IMR-90 (cell line): ENCODE measurements at regions not wholly inside any gene's neighbourhood (a gene's known extent, or its start where the extent isn't known, plus 50 kb on each side); places are given as distances from the start of the nearest gene placed in this dataset.

Source experiments
- ATAC-seq: fragments of 200-7000 bp; cut with Tn5 transposase; 2 replicates; pipeline ENCODE4 v1.9.1; 2020; ENCODE audit warnings: low read depth, mild to moderate bottlenecking, moderate library complexity
- BruUV-seq: library from RNA; stranded (reverse); fragments of 400-500 nt; replicated peaks from 2 replicates; lab custom pipeline; 2021; lab: Mats Ljungman, UMichigan
- CTCF ChIA-PET: fragments of 300-600 bp; formaldehyde crosslinking; extraction: SDS; loops from one replicate; lab custom pipeline; 2021; ENCODE audit warnings: antibody characterized with exemption; lab: Yijun Ruan, JAX
- POLR2A ChIA-PET: fragments of 300-600 bp; sonication (Branson Sonifier 250); formaldehyde crosslinking; loops from one replicate; lab custom pipeline; 2022; ENCODE audit warnings: antibody characterized with exemption; ENCODE audit not compliant: unreplicated experiment; lab: Charles Lee
- DNase-seq: peaks from one replicate; pipeline ENCODE4 v3.0.0; 2013
- H2AFZ ChIP-seq: replicated peaks from 2 replicates; pipeline ENCODE3; 2013; ENCODE audit warnings: low read length, mild to moderate bottlenecking; ENCODE audit not compliant: poor library complexity
- H2AK5ac ChIP-seq: 2 replicates; pipeline ENCODE4 v1.6.1; 2013; ENCODE audit warnings: low read depth, low read length, inconsistent platforms
- H2AK9ac ChIP-seq: replicated peaks from 2 replicates; pipeline ENCODE3; 2013; ENCODE audit warnings: mild to moderate bottlenecking, low read depth, low read length, moderate library complexity; ENCODE audit not compliant: poor library complexity
- H2BK120ac ChIP-seq: 2 replicates; pipeline ENCODE4 v1.6.1; 2013; ENCODE audit warnings: low read depth, low read length, inconsistent platforms
- H2BK15ac ChIP-seq: 3 replicates; pipeline ENCODE4 v1.6.1; 2013; ENCODE audit warnings: low read depth, low read length, inconsistent platforms
- H2BK20ac ChIP-seq: 2 replicates; pipeline ENCODE4 v1.6.1; 2013; ENCODE audit warnings: low read depth, mild to moderate bottlenecking, inconsistent platforms, low read length, moderate library complexity
- H2BK5ac ChIP-seq: 2 replicates; pipeline ENCODE4 v1.6.1; 2013; ENCODE audit warnings: mild to moderate bottlenecking, low read depth, low read length, inconsistent platforms; ENCODE audit not compliant: poor library complexity, severe bottlenecking
- H3K14ac ChIP-seq: replicated peaks from 2 replicates; pipeline ENCODE4 v1.6.1; 2013; ENCODE audit warnings: low read depth, low read length, inconsistent platforms
- H3K18ac ChIP-seq: 2 replicates; pipeline ENCODE4 v1.6.1; 2013; ENCODE audit warnings: low read depth, low read length, control low read depth
- H3K23ac ChIP-seq: 2 replicates; pipeline ENCODE4 v1.6.1; 2013; ENCODE audit warnings: low read depth, low read length, inconsistent platforms
- H3K27ac ChIP-seq: 2 replicates; pipeline ENCODE4 v1.5.1; 2013; ENCODE audit warnings: mild to moderate bottlenecking, control low read depth, low read length; ENCODE audit not compliant: insufficient read depth
- H3K27me3 ChIP-seq: 2 replicates; pipeline ENCODE4 v1.6.1; 2013; ENCODE audit warnings: low read length; ENCODE audit not compliant: control insufficient read depth, insufficient read depth
- H3K36me3 ChIP-seq: 2 replicates; pipeline ENCODE4 v1.6.1; 2013; ENCODE audit warnings: low read length, mixed read lengths; ENCODE audit not compliant: control insufficient read depth, insufficient read depth
- H3K4ac ChIP-seq: 2 replicates; pipeline ENCODE4 v1.6.1; 2013; ENCODE audit warnings: low read depth, low read length, inconsistent platforms
- H3K4me1 ChIP-seq: 2 replicates; pipeline ENCODE4 v1.6.1; 2013; ENCODE audit warnings: low read length, mixed read lengths; ENCODE audit not compliant: control insufficient read depth, insufficient read depth
- H3K4me2 ChIP-seq: 2 replicates; pipeline ENCODE4 v1.6.1; 2013; ENCODE audit warnings: low read depth, mild to moderate bottlenecking, control low read depth, low read length, moderate library complexity
- H3K4me3 ChIP-seq: 2 replicates; pipeline ENCODE4 v1.5.1; 2013; ENCODE audit warnings: low read depth, mild to moderate bottlenecking, control low read depth, low read length, moderate library complexity; ENCODE audit not compliant: insufficient read depth
- H3K56ac ChIP-seq: 2 replicates; pipeline ENCODE4 v1.6.1; 2013; ENCODE audit warnings: low read length, inconsistent platforms; ENCODE audit not compliant: insufficient read depth; ENCODE audit errors: extremely low read depth
- H3K79me1 ChIP-seq, 2 experiments: 2 replicates each; pipeline ENCODE4 v1.6.1; 2013; ENCODE audit warnings: low read length in 2 of 2, inconsistent platforms in 1 of 2, low read depth in 1 of 2
- H3K9ac ChIP-seq: 2 replicates; pipeline ENCODE4 v1.6.1; 2013; ENCODE audit warnings: low read depth, low read length, control low read depth
- H3K9me1 ChIP-seq: 2 replicates; pipeline ENCODE4 v1.6.1; 2013; ENCODE audit warnings: low read length, inconsistent platforms; ENCODE audit not compliant: insufficient read depth
- H3K9me3 ChIP-seq: 2 replicates; pipeline ENCODE4 v1.6.1; 2013; ENCODE audit warnings: low read length; ENCODE audit not compliant: control insufficient read depth, insufficient read depth
- H4K20me1 ChIP-seq: 2 replicates; pipeline ENCODE4 v1.6.1; 2013; ENCODE audit warnings: low read length, inconsistent platforms; ENCODE audit not compliant: insufficient read depth
- H4K5ac ChIP-seq: 2 replicates; pipeline ENCODE4 v1.6.1; 2013; ENCODE audit warnings: mild to moderate bottlenecking, low read depth, low read length, control low read depth
- H4K8ac ChIP-seq, 2 experiments: 2 replicates each; pipeline ENCODE4 v1.6.1; 2013; ENCODE audit warnings: low read depth in 2 of 2, low read length in 2 of 2, control low read depth in 1 of 2, inconsistent platforms in 1 of 2
- H4K91ac ChIP-seq: 2 replicates; pipeline ENCODE4 v1.6.1; 2013; ENCODE audit warnings: low read depth, low read length, inconsistent platforms; ENCODE audit not compliant: insufficient read depth
- BHLHE40 ChIP-seq: fragments of 150-350 bp; IDR thresholded peaks from 2 replicates; pipeline ENCODE4 v1.6.1; 2016; ENCODE audit warnings: mild to moderate bottlenecking, low read depth, low read length
- CEBPB ChIP-seq: IDR thresholded peaks from 2 replicates; pipeline ENCODE4 v1.6.1; 2012; ENCODE audit warnings: low read depth, low read length, improper control_type of control experiment
- CHD1 ChIP-seq: IDR thresholded peaks from 2 replicates; pipeline ENCODE4 v1.6.1; 2012; ENCODE audit warnings: low read depth, low read length, improper control_type of control experiment
- ELK1 ChIP-seq: fragments of 150-350 bp; IDR thresholded peaks from 2 replicates; pipeline ENCODE4 v1.6.1; 2016; ENCODE audit warnings: low read depth, mild to moderate bottlenecking, low read length, moderate library complexity, borderline replicate concordance
- FOS ChIP-seq: fragments of 150-350 bp; IDR thresholded peaks from 2 replicates; pipeline ENCODE4 v1.6.1; 2016; ENCODE audit warnings: low read depth, low read length
- MAFK ChIP-seq: IDR thresholded peaks from 2 replicates; pipeline ENCODE4 v1.6.1; 2012; ENCODE audit warnings: low read depth, low read length, improper control_type of control experiment
- MAZ ChIP-seq: IDR thresholded peaks from 2 replicates; pipeline ENCODE4 v1.6.1; 2012; ENCODE audit warnings: low read depth, mild to moderate bottlenecking, low read length, improper control_type of control experiment, moderate library complexity, borderline replicate concordance
- MXI1 ChIP-seq: IDR thresholded peaks from 2 replicates; pipeline ENCODE4 v1.6.1; 2012; ENCODE audit warnings: low read depth, mild to moderate bottlenecking, low read length, moderate library complexity, borderline replicate concordance
- NFE2L2 ChIP-seq: fragments of 150-350 bp; IDR thresholded peaks from 2 replicates; pipeline ENCODE4 v1.6.1; 2016; ENCODE audit warnings: low read depth, mild to moderate bottlenecking, low read length
- POLR2A ChIP-seq: IDR thresholded peaks from 2 replicates; pipeline ENCODE4 v1.6.1; 2012; ENCODE audit warnings: mild to moderate bottlenecking, low read depth, low read length
- RAD21 ChIP-seq: IDR thresholded peaks from 2 replicates; pipeline ENCODE4 v1.6.1; 2012; ENCODE audit warnings: low read length, improper control_type of control experiment
- RCOR1 ChIP-seq: IDR thresholded peaks from 2 replicates; pipeline ENCODE4 v1.6.1; 2012; ENCODE audit warnings: mild to moderate bottlenecking, low read length, improper control_type of control experiment; ENCODE audit not compliant: insufficient replicate concordance
- RFX5 ChIP-seq: IDR thresholded peaks from 2 replicates; pipeline ENCODE4 v1.8.0; 2012; ENCODE audit warnings: low read depth, mild to moderate bottlenecking, low read length, moderate library complexity
- SMC3 ChIP-seq: fragments of 150-350 bp; IDR thresholded peaks from 2 replicates; pipeline ENCODE4 v1.6.1; 2016; ENCODE audit warnings: low read depth, mild to moderate bottlenecking, antibody characterized with exemption, low read length, moderate library complexity
- WGBS, 2 experiments: methylation state at CpG; one replicate each; pipeline versions ENCODE4 v1.1.5 to v1.1.7; 2013; ENCODE audit warnings: missing lambda C conversion rate in 2 of 2; ENCODE audit not compliant: insufficient read length in 1 of 2; ENCODE audit errors: extremely low coverage in 2 of 2; 5-methylcytosine and 5-hydroxymethylcytosine counted together
- dilution Hi-C: fragments of 300-500 bp; cut with HindIII; formaldehyde crosslinking; loops from one replicate; pipeline ENCODE4 v1.14.3; 2018; ENCODE audit warnings: low sequenced_read_pairs; ENCODE audit not compliant: unreplicated experiment
- in situ Hi-C: fragments of 300-500 bp; cut with MboI; formaldehyde crosslinking; loops from 3 replicates; pipeline ENCODE4 v1.14.3; 2019; ENCODE audit warnings: low sequenced_read_pairs, inconsistent platforms, mixed read lengths
- intact Hi-C: fragments of 100-400 bp; cut with micrococcal nuclease; formaldehyde crosslinking; loops from 2 replicates; pipeline ENCODE4 v1.10.0; 2022
- TF ChIP-seq, protein P1 (sequence below): fragments of 150-350 bp; IDR thresholded peaks from 2 replicates; pipeline ENCODE4 v1.6.1; 2017; ENCODE audit warnings: mild to moderate bottlenecking, antibody characterized with exemption, low read length, low read depth
- TF ChIP-seq, protein P2 (sequence below): conservative IDR thresholded peaks from 2 replicates; pipeline ENCODE4 v1.5.1; 2012; ENCODE audit warnings: mild to moderate bottlenecking, low read depth, low read length, improper control_type of control experiment

- TF ChIP-seq POLR2A (no peak), RCOR1 (no peak), RAD21 (no peak), MAZ (no peak), RFX5 (no peak), FOS (no peak), CHD1 (no peak), MAFK (no peak), SMC3 (no peak), MXI1 (no peak), BHLHE40 (no peak), CEBPB (no peak), ELK1 (no peak), NFE2L2 (no peak)
- TF ChIP-seq, protein P1, sequence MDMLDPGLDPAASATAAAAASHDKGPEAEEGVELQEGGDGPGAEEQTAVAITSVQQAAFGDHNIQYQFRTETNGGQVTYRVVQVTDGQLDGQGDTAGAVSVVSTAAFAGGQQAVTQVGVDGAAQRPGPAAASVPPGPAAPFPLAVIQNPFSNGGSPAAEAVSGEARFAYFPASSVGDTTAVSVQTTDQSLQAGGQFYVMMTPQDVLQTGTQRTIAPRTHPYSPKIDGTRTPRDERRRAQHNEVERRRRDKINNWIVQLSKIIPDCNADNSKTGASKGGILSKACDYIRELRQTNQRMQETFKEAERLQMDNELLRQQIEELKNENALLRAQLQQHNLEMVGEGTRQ = no peak
- TF ChIP-seq, protein P2, sequence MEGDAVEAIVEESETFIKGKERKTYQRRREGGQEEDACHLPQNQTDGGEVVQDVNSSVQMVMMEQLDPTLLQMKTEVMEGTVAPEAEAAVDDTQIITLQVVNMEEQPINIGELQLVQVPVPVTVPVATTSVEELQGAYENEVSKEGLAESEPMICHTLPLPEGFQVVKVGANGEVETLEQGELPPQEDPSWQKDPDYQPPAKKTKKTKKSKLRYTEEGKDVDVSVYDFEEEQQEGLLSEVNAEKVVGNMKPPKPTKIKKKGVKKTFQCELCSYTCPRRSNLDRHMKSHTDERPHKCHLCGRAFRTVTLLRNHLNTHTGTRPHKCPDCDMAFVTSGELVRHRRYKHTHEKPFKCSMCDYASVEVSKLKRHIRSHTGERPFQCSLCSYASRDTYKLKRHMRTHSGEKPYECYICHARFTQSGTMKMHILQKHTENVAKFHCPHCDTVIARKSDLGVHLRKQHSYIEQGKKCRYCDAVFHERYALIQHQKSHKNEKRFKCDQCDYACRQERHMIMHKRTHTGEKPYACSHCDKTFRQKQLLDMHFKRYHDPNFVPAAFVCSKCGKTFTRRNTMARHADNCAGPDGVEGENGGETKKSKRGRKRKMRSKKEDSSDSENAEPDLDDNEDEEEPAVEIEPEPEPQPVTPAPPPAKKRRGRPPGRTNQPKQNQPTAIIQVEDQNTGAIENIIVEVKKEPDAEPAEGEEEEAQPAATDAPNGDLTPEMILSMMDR = no peak
Observed at GRCh38 chr18:66317243-66318090, 286.4 kb downstream of the CDH19 start.

More at GRCh38 chr18:66317243-66318090, 286.4 kb downstream of the CDH19 start:
- Histone ChIP-seq H3K14ac (no peak overlapping the region), H2BK5ac (no peak overlapping the region), H3K27ac (no peak overlapping the region), H3K79me1 (no peaks in the 10 kb centered on the region), H3K36me3 (no peaks in the 10 kb centered on the region), H2BK15ac (no peak overlapping the region), H4K91ac (no peak overlapping the region), H3K9me3 (peaks cover 5% of the 10 kb centered on the region; the same call in 1 of the 2 replicates), H4K20me1 (no peaks in the 10 kb centered on the region), H3K4ac (no peak overlapping the region), H2BK20ac (no peak overlapping the region), H2AK9ac (no peak overlapping the region), H3K4me1 (no peaks in the 10 kb centered on the region), H3K23ac (no peak overlapping the region), H3K4me3 (no peak overlapping the region), H3K9me1 (no peaks in the 10 kb centered on the region), H3K56ac (no peak overlapping the region), H3K4me2 (no peak overlapping the region), H3K18ac (no peak overlapping the region), H2BK120ac (no peak overlapping the region), H4K5ac (no peak overlapping the region), H3K9ac (no peak overlapping the region), H2AFZ (no peak overlapping the region), H2AK5ac (no peak overlapping the region), H4K8ac (no peak overlapping the region), H3K27me3 (no peaks in the 10 kb centered on the region)
- BruUV-seq = no TSS peak
- dilution Hi-C loops = no loop called here
- in situ Hi-C loops = no loop called here
- WGBS, 2 experiments = no CpG with 5 or more reads among the region's 1 CpG
- CTCF ChIA-PET = no interaction called here
- ATAC-seq = no peak
- POLR2A ChIA-PET = no interaction called here
- intact Hi-C loops = no loop called here
- no peak for DNase-seq
